ENCODE measurements at regions not wholly inside any gene's neighbourhood (a gene's known extent, or its start where the extent isn't known, plus 50 kb on each side); places are given as distances from the start of the nearest gene placed in this dataset.
A peak's percentile ranks its signal among the peaks of the same experiment; 100 is the strongest.

DNA sequence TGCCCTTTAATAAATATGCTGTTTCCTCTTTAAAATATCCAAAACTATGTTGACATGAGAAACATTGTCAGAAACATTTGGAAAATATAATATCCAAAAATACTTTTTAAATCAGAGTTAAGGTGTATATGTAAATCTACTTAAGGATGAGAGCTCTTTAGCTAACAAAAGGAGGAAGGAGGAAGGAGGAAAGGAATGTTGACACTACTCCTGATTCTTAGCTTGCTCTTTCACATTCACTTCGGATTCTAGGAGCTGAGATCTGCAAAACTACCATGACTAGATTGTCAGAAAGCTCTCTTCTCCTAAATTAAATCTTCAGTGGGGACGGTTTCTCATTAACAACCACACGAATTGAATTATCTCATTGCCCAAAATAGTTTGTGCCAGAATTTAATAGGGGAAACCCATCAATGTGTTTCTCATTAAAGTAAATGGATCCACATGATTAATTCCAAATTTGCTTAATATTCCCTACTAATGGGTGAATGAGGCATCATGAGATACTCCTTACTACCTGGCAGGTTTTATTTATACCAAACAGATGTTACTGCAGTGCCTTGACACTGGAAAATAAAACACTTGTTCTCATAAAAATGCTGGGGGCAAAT lies 509.1 kb downstream of the MBD2 start:
- H3K14ac ChIP-seq (ENCODE audit: insufficient read depth, low read length), result no peak overlapping the region
- no peak overlapping the region for H3K18ac ChIP-seq (ENCODE audit: insufficient read length, low read depth, low read length)
- H3K79me1 ChIP-seq (ENCODE audit: insufficient read depth, low read depth, low read length, poor library complexity, severe bottlenecking), result no peaks in the 10 kb centered on the region
- H3K23ac ChIP-seq (ENCODE audit: insufficient read length, low read depth, low read length), result no peak overlapping the region
- no peaks in the 10 kb centered on the region for H3K27me3 ChIP-seq (ENCODE audit: insufficient read depth, low read length)
- peak overlapping the region in 1 of 3 experiments; percentile 93; a peak in 2 of 7 replicates for H3K27ac Mint-ChIP-seq
- no peaks in the 10 kb centered on the region; the same call in 1 of the 2 replicates for H3K4me1 ChIP-seq (ENCODE audit: insufficient read depth, low read length)
- H2BK5ac ChIP-seq (ENCODE audit: insufficient read length, low read length), result no peak overlapping the region
- no peak overlapping the region for H2AFZ ChIP-seq (ENCODE audit: low read length)
- H4K20me1 ChIP-seq (ENCODE audit: control insufficient read depth, insufficient read depth, insufficient read length), result no peaks in the 10 kb centered on the region
- no peak for DNase-seq
- H2AK5ac ChIP-seq (ENCODE audit: insufficient read length, low read length), result no peak overlapping the region
- no peaks in the 10 kb centered on the region for H3K9me3 ChIP-seq (ENCODE audit: control insufficient read depth, low read depth, low read length)
- H3T11ph ChIP-seq (ENCODE audit: low read length), result no peak overlapping the region
- no peak overlapping the region for H2BK20ac ChIP-seq (ENCODE audit: low read depth, low read length, poor library complexity, severe bottlenecking)
- no CpG with 5 or more reads among the region's 3 CpGs for WGBS (ENCODE audit: extremely low coverage, insufficient read length, low lambda C conversion rate)
- H3K23me2 ChIP-seq (ENCODE audit: insufficient read length, low read depth, low read length, poor library complexity, severe bottlenecking), result no peaks in the 10 kb centered on the region
- no peak overlapping the region for H4K8ac ChIP-seq (replicated peaks; ENCODE audit: insufficient read length, low read depth, low read length)
- H3K27ac ChIP-seq (ENCODE audit: insufficient read length, low read depth, low read length), result no peak overlapping the region
- H2BK12ac ChIP-seq (ENCODE audit: insufficient read length, low read depth, low read length), result no peak overlapping the region
- no peak overlapping the region for H3K4ac ChIP-seq (ENCODE audit: low read depth, low read length)
- H3K36me3 Mint-ChIP-seq (ENCODE audit: insufficient read depth in 1 of 3, low read depth in 3 of 3), result no peaks in the 10 kb centered on the region; a peak in 1 of 7 replicates
- no peaks in the 10 kb centered on the region for H3K79me2 ChIP-seq (ENCODE audit: insufficient read depth, low read length)
- H2BK15ac ChIP-seq (ENCODE audit: low read depth, low read length), result no peak overlapping the region
- H4K5ac ChIP-seq (ENCODE audit: insufficient read length, low read depth, low read length), result no peak overlapping the region
- H2BK120ac ChIP-seq (ENCODE audit: low read depth, low read length, poor library complexity, severe bottlenecking), result no peak overlapping the region
- H3K4me3 Mint-ChIP-seq, result no peak overlapping the region
- no peak overlapping the region for H3K56ac ChIP-seq (ENCODE audit: insufficient read length, low read depth, low read length)
- H3K9me3 Mint-ChIP-seq, result no peaks in the 10 kb centered on the region
- peaks cover 18% of the 10 kb centered on the region in 2 experiments for H3K4me1 Mint-ChIP-seq
- H3K4me2 ChIP-seq (ENCODE audit: insufficient read depth, insufficient read length, low read length), result no peak overlapping the region
- no peak overlapping the region for H3K9ac ChIP-seq (ENCODE audit: extremely low read depth, insufficient read length, low read length)
- no peak overlapping the region for H4K91ac ChIP-seq (ENCODE audit: insufficient read length, low read depth, low read length)
- no peaks in the 10 kb centered on the region for H3K27me3 Mint-ChIP-seq (ENCODE audit: low read depth)
- TF ChIP-seq, protein P1, sequence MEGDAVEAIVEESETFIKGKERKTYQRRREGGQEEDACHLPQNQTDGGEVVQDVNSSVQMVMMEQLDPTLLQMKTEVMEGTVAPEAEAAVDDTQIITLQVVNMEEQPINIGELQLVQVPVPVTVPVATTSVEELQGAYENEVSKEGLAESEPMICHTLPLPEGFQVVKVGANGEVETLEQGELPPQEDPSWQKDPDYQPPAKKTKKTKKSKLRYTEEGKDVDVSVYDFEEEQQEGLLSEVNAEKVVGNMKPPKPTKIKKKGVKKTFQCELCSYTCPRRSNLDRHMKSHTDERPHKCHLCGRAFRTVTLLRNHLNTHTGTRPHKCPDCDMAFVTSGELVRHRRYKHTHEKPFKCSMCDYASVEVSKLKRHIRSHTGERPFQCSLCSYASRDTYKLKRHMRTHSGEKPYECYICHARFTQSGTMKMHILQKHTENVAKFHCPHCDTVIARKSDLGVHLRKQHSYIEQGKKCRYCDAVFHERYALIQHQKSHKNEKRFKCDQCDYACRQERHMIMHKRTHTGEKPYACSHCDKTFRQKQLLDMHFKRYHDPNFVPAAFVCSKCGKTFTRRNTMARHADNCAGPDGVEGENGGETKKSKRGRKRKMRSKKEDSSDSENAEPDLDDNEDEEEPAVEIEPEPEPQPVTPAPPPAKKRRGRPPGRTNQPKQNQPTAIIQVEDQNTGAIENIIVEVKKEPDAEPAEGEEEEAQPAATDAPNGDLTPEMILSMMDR (conservative IDR thresholded peaks at IDR 0.05), result no peak

Measured in H9 (cell line).